ENCODE measurements at regions not wholly inside any gene's neighbourhood (a gene's known extent, or its start where the extent isn't known, plus 50 kb on each side); places are given as distances from the start of the nearest gene placed in this dataset.

DNA sequence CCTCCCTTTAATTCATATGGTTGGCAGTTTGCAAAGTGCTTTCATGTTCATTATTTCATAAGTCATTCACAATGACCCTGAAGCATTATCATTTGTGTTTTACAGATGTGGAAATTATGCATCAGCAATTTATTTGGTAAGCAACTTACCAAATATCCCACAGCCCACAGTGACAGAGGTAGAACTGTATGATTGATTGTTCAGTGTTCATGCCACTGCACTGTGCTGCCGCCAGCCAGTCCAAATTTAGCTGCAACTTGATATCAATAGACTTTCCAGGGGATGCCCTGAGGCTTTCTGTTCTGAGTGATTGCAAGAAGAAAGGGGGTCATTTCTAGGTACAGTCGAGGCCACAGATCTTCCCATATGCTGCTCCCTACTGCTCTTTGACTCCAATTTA is 380.3 kb downstream of the PLPP3 start:
- no peak overlapping the region for H3K23ac ChIP-seq (ENCODE audit: insufficient read length)
- DNase-seq (ENCODE audit: low read depth in 1 of 2, low spot score in 2 of 2) = no peak
- H3K14ac ChIP-seq (ENCODE audit: insufficient read length) = no peak overlapping the region
- no peaks in the 10 kb centered on the region for H3K27me3 ChIP-seq (replicated peaks in 1 of 4; ENCODE audit: control insufficient read depth in 3 of 4, extremely low read depth in 1 of 4, insufficient read depth in 3 of 4, low read length in 3 of 4)
- ChIA-PET POLR2A (ENCODE audit: partially characterized antibody) (no interaction called here), CTCF (ENCODE audit: partially characterized antibody) (interaction anchor here (1.3 to 1.5 kb wide), 2 partner anchors 10 to 20 kb away, joined by 3 to 5 read pairs; no protein-coding TSS in a partner anchor)
- H3K79me2 ChIP-seq (ENCODE audit: control insufficient read depth in 1 of 2, insufficient read depth in 2 of 2, low read length in 2 of 2) = no peaks in the 10 kb centered on the region
- no peak overlapping the region for H4K5ac ChIP-seq (ENCODE audit: insufficient read length, low read depth, low read length)
- H3K56ac ChIP-seq (replicated peaks; ENCODE audit: insufficient read length, low read depth, low read length) = no peak overlapping the region
- no peak overlapping the region for H3K27ac ChIP-seq (ENCODE audit: low read depth, low read length)
- no peak overlapping the region for H4K91ac ChIP-seq (replicated peaks; ENCODE audit: insufficient read length, low read length)
- H3K4me3 ChIP-seq (ENCODE audit: extremely low read depth in 1 of 4, insufficient read depth in 2 of 4, low read depth in 3 of 4, low read length in 4 of 4) = no peak overlapping the region
- no peaks in the 10 kb centered on the region for H3K23me2 ChIP-seq (ENCODE audit: low read depth, low read length)
- no peak overlapping the region for H2AK5ac ChIP-seq (ENCODE audit: low read depth, low read length)
- no peaks in the 10 kb centered on the region for H4K20me1 ChIP-seq (replicated peaks in 1 of 2; ENCODE audit: control insufficient read depth in 1 of 2, insufficient read depth in 2 of 2, low read length in 2 of 2)
- no peak overlapping the region for H2BK20ac ChIP-seq (ENCODE audit: low read length)
- H3K79me1 ChIP-seq (ENCODE audit: low read depth, low read length) = no peaks in the 10 kb centered on the region
- H2BK120ac ChIP-seq (replicated peaks; ENCODE audit: low read depth, low read length) = no peak overlapping the region
- no peak overlapping the region for H2AFZ ChIP-seq (ENCODE audit: low read length)
- H2BK12ac ChIP-seq (ENCODE audit: low read depth, low read length) = no peak overlapping the region
- no peak overlapping the region for H3K4me2 ChIP-seq (ENCODE audit: insufficient read depth in 1 of 2, low read depth in 2 of 2, low read length in 2 of 2)
- H4K8ac ChIP-seq (ENCODE audit: extremely low read depth, insufficient read depth, low read length) = no peak overlapping the region
- FAIRE-seq = no peak
- TF ChIP-seq RBBP5 (IDR thresholded peaks at IDR 0.05; ENCODE audit: borderline replicate concordance, low read depth, low read length) (no peak), TAF7 (optimal IDR thresholded peaks at IDR 0.05; ENCODE audit: borderline replicate concordance, low read depth, low read length) (no peak), SP4 (IDR thresholded peaks at IDR 0.05; ENCODE audit: low read length) (no peak)
- TF ChIP-seq, protein P1, sequence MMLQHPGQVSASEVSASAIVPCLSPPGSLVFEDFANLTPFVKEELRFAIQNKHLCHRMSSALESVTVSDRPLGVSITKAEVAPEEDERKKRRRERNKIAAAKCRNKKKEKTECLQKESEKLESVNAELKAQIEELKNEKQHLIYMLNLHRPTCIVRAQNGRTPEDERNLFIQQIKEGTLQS (IDR thresholded peaks at IDR 0.05; ENCODE audit: insufficient read depth, low read depth, low read length) = no peak
- H3K4me1 ChIP-seq (replicated peaks in 1 of 4; ENCODE audit: control insufficient read depth in 3 of 4, insufficient read depth in 4 of 4, low read length in 3 of 4) = peaks cover 0 to 6% (median 0%) of the 10 kb centered on the region in 4 experiments; a peak in 2 of 7 replicates
- WGBS, 2 experiments (ENCODE audit: extremely low coverage in 1 of 2, insufficient coverage in 1 of 2, insufficient read length in 1 of 2, insufficient replicate concordance in 2 of 2, low coverage in 1 of 2, low lambda C conversion rate in 2 of 2, missing lambda C conversion rate in 1 of 2) = 97% methylated on average over 2 of the region's 2 CpGs; no CpG with 5 or more reads in 1 of the 2 experiments
- no peak overlapping the region for H3K4ac ChIP-seq (replicated peaks; ENCODE audit: insufficient read length, low read depth, low read length)
- no peak overlapping the region for H2BK15ac ChIP-seq (ENCODE audit: low read length)
- no peak overlapping the region for H2BK5ac ChIP-seq (ENCODE audit: low read depth, low read length)
- H3K9ac ChIP-seq (replicated peaks in 1 of 4; ENCODE audit: extremely low read depth in 1 of 4, low read depth in 3 of 4, low read length in 3 of 4) = no peak overlapping the region
- H3K9me3 ChIP-seq (ENCODE audit: insufficient read depth in 2 of 2, low read depth in 1 of 2, low read length in 1 of 2) = no peaks in the 10 kb centered on the region
- H3K18ac ChIP-seq (ENCODE audit: extremely low read depth, low read length) = no peak overlapping the region
- H3K36me3 ChIP-seq (ENCODE audit: control insufficient read depth in 2 of 4, insufficient read depth in 4 of 4, low read length in 3 of 4) = no peaks in the 10 kb centered on the region
